SU-DHL-6 (cell line): ENCODE measurements at regions not wholly inside any gene's neighbourhood (a gene's known extent, or its start where the extent isn't known, plus 50 kb on each side); places are given as distances from the start of the nearest gene placed in this dataset.
A peak's percentile ranks its signal among the peaks of the same experiment; 100 is the strongest.
"Not testable (repeated sequence)": the region's sequence is repeated elsewhere in the genome, so short reads cannot be mapped to it uniquely, and the experiment has no call there.

Experiments used
- H2AFZ ChIP-seq: fragments of 200-600 bp; sonication (generic); 2 replicates; pipeline ENCODE4 v1.6.1; 2014; ENCODE audit warnings: low read depth, mild to moderate bottlenecking, moderate library complexity, mixed read lengths, antibody characterized with exemption, low read length; ENCODE audit not compliant: severe bottlenecking
- H3F3A ChIP-seq: fragments of 200-600 bp; shearing (Covaris generic); 2 replicates; pipeline ENCODE4 v1.6.0; 2016; ENCODE audit warnings: antibody characterized with exemption, mild to moderate bottlenecking; ENCODE audit not compliant: insufficient read depth
- H3K27ac ChIP-seq: fragments of 200-600 bp; sonication (generic); 2 replicates; pipeline ENCODE4 v1.5.1; 2016; ENCODE audit warnings: low read depth, mild to moderate bottlenecking, low read length, moderate library complexity, mixed read lengths
- H3K27me3 ChIP-seq: fragments of 200-600 bp; sonication (generic), shearing (Covaris generic); 2 replicates; pipeline ENCODE4 v1.6.0; 2014; ENCODE audit warnings: mild to moderate bottlenecking, low read length
- H3K36me3 ChIP-seq: fragments of 200-600 bp; sonication (generic); 2 replicates; pipeline ENCODE4 v1.6.1; 2014; ENCODE audit warnings: mild to moderate bottlenecking, low read length, mixed read lengths
- H3K4me2 ChIP-seq: fragments of 300-600, 200-600 bp; shearing (Covaris generic), sonication (generic); 2 replicates; pipeline ENCODE4 v1.6.0; 2014; ENCODE audit warnings: low read length, low read depth, mild to moderate bottlenecking; ENCODE audit not compliant: poor library complexity, severe bottlenecking
- H3K4me3 ChIP-seq: fragments of 200-600 bp; sonication (generic); 2 replicates; pipeline ENCODE4 v1.5.1; 2014; ENCODE audit warnings: antibody characterized with exemption, low read length, mild to moderate bottlenecking, mixed read lengths; ENCODE audit not compliant: insufficient read depth, poor library complexity, severe bottlenecking
- H3K79me2 ChIP-seq: fragments of 200-600 bp; sonication (generic); 2 replicates; pipeline ENCODE4 v1.6.1; 2014; ENCODE audit warnings: mild to moderate bottlenecking, low read length, moderate library complexity; ENCODE audit not compliant: insufficient read depth
- H3K9ac ChIP-seq: fragments of 200-600 bp; sonication (generic); 2 replicates; pipeline ENCODE4 v1.7.0; 2014; ENCODE audit warnings: mild to moderate bottlenecking, low read length
- H3K9me2 ChIP-seq: fragments of 200-600 bp; sonication (generic); replicated peaks from 2 replicates; pipeline ENCODE4 v1.6.1; 2014; ENCODE audit warnings: low read length; ENCODE audit not compliant: insufficient read depth
- H3K9me3 ChIP-seq: fragments of 200-600 bp; sonication (generic); 2 replicates; pipeline ENCODE4 v1.6.1; 2014; ENCODE audit warnings: low read length, mixed read lengths; ENCODE audit not compliant: insufficient read depth
- H4K20me1 ChIP-seq: fragments of 200-600 bp; sonication (generic); 2 replicates; pipeline ENCODE4 v1.6.1; 2014; ENCODE audit warnings: low read depth, mild to moderate bottlenecking, antibody characterized with exemption, low read length, moderate library complexity, mixed read lengths
- CTCF ChIP-seq: fragments of 200-600 bp; sonication (generic); IDR thresholded peaks from one replicate; pipeline ENCODE4 v1.5.1; 2017; ENCODE audit warnings: antibody characterized with exemption, mild to moderate bottlenecking, low read length, moderate library complexity; ENCODE audit not compliant: insufficient read depth, poor library complexity, severe bottlenecking
- EZH2phosphoT487 ChIP-seq: fragments of 200-600 bp; sonication (generic), shearing (Covaris generic); conservative IDR thresholded peaks from 2 replicates; pipeline ENCODE4 v1.6.1; 2018; ENCODE audit warnings: mild to moderate bottlenecking, antibody characterized with exemption, low read length, moderate library complexity, mixed read lengths

- Histone ChIP-seq H3K4me2 (no peak overlapping the region), H3K27me3 (no peaks in the 10 kb centered on the region), H3K9ac (no peak overlapping the region), H3K9me2 (no peaks in the 10 kb centered on the region), H3K36me3 (no peaks in the 10 kb centered on the region), H3K9me3 (no peaks in the 10 kb centered on the region), H3F3A (no peaks in the 10 kb centered on the region), H3K4me3 (no peak overlapping the region), H4K20me1 (no peaks in the 10 kb centered on the region), H3K79me2 (no peaks in the 10 kb centered on the region), H3K27ac (no peak overlapping the region), H2AFZ (peak overlapping the region; percentile 38)
- TF ChIP-seq CTCF (no peak), EZH2phosphoT487 (no peak)
Measured at GRCh38 chr21:18743531-18743930, 339.9 kb upstream of the TMPRSS15 start.

GRCh38 chr21:18744840-18745239 is 341.3 kb upstream of the TMPRSS15 start:
- no peak overlapping the region for H3K4me3 ChIP-seq
- H2AFZ ChIP-seq: peak overlapping the region; percentile 5
- H3K9ac ChIP-seq: no peak overlapping the region
- H3K27me3 ChIP-seq: no peaks in the 10 kb centered on the region
- H3F3A ChIP-seq: no peaks in the 10 kb centered on the region
- no peaks in the 10 kb centered on the region for H3K79me2 ChIP-seq
- TF ChIP-seq CTCF (no peak), EZH2phosphoT487 (no peak)
- no peaks in the 10 kb centered on the region; the same call in 1 of the 2 replicates for H3K9me3 ChIP-seq
- H3K9me2 ChIP-seq: no peaks in the 10 kb centered on the region
- H4K20me1 ChIP-seq: no peaks in the 10 kb centered on the region
- no peak overlapping the region for H3K27ac ChIP-seq
- no peaks in the 10 kb centered on the region for H3K36me3 ChIP-seq
- H3K4me2 ChIP-seq: no peak overlapping the region

- H3K9me3 ChIP-seq, H3K27ac ChIP-seq, H4K20me1 ChIP-seq, H3K27me3 ChIP-seq, H3K4me3 ChIP-seq, H3K36me3 ChIP-seq, H3F3A ChIP-seq, H3K4me2 ChIP-seq, H2AFZ ChIP-seq, H3K9ac ChIP-seq, H3K79me2 ChIP-seq, H3K9me2 ChIP-seq: not testable (repeated sequence)
Measured at GRCh38 chr21:18752894-18753293, 349.3 kb upstream of the TMPRSS15 start.

GRCh38 chr21:18756272-18756671 is 352.7 kb upstream of the TMPRSS15 start:
- not testable (repeated sequence) for H3K27ac ChIP-seq, H3K27me3 ChIP-seq, H3K79me2 ChIP-seq, H4K20me1 ChIP-seq, H3K9me3 ChIP-seq, H3K9me2 ChIP-seq, H3F3A ChIP-seq, H3K4me3 ChIP-seq, H2AFZ ChIP-seq, H3K4me2 ChIP-seq, H3K36me3 ChIP-seq, H3K9ac ChIP-seq
